HG03521 (cell line): ENCODE measurements at regions not wholly inside any gene's neighbourhood (a gene's known extent, or its start where the extent isn't known, plus 50 kb on each side); places are given as distances from the start of the nearest gene placed in this dataset.

Experiments used
- ATAC-seq: cut with Tn5 transposase; IDR thresholded peaks from one replicate; pipeline ENCODE4 v1.9.1; 2021; ENCODE audit warnings: mild to moderate bottlenecking, moderate library complexity; ENCODE audit not compliant: unreplicated experiment

- no peak for ATAC-seq
Observed at GRCh38 chr10:36187380-36188079, 545.4 kb upstream of the FZD8 start.

GRCh38 chr10:36185097-36185496 is 543.0 kb upstream of the FZD8 start:
- no peak for ATAC-seq

GRCh38 chr10:36183726-36184125 is 541.6 kb upstream of the FZD8 start:
- ATAC-seq, result no peak

GRCh38 chr10:36183056-36183455 is 541.0 kb upstream of the FZD8 start:
- no peak for ATAC-seq

GRCh38 chr10:36182606-36183005 is 540.5 kb upstream of the FZD8 start:
- ATAC-seq, result no peak

GRCh38 chr10:36182179-36182566 is 540.1 kb upstream of the FZD8 start:
- ATAC-seq, result no peak

- no peak for ATAC-seq
Observed at GRCh38 chr10:36181426-36182178, 539.5 kb upstream of the FZD8 start.

- no peak for ATAC-seq
Observed at GRCh38 chr10:36178616-36179015, 536.5 kb upstream of the FZD8 start.

GRCh38 chr10:36177071-36177470 is 535.0 kb upstream of the FZD8 start:
- ATAC-seq, result no peak

- no peak for ATAC-seq
Observed at GRCh38 chr10:36175954-36176353, 533.9 kb upstream of the FZD8 start.

- ATAC-seq, result no peak
Observed at GRCh38 chr10:36173364-36173763, 531.3 kb upstream of the FZD8 start.

- ATAC-seq, result no peak
Observed at GRCh38 chr10:36171953-36172940, 530.2 kb upstream of the FZD8 start.

- no peak for ATAC-seq
Observed at GRCh38 chr10:36171556-36171952, 529.5 kb upstream of the FZD8 start.

- no peak for ATAC-seq
Observed at GRCh38 chr10:36170943-36171501, 528.9 kb upstream of the FZD8 start.

- ATAC-seq, result no peak
Observed at GRCh38 chr10:36170142-36170719, 528.1 kb upstream of the FZD8 start.

GRCh38 chr10:36168777-36169176 is 526.7 kb upstream of the FZD8 start:
- no peak for ATAC-seq

GRCh38 chr10:36164556-36165504 is 522.7 kb upstream of the FZD8 start:
- ATAC-seq, result no peak

- no peak for ATAC-seq
Observed at GRCh38 chr10:36163827-36164226, 521.7 kb upstream of the FZD8 start.

- no peak for ATAC-seq
Observed at GRCh38 chr10:36157486-36157885, 515.4 kb upstream of the FZD8 start.

GRCh38 chr10:36148207-36148606 is 506.1 kb upstream of the FZD8 start:
- no peak for ATAC-seq
